Skeletal muscle satellite cell (primary cell): ENCODE measurements at regions not wholly inside any gene's neighbourhood (a gene's known extent, or its start where the extent isn't known, plus 50 kb on each side); places are given as distances from the start of the nearest gene placed in this dataset.

Source experiments
- H3K27me3 ChIP-seq: 2 replicates; pipeline ENCODE4 v1.7.0; 2013; ENCODE audit warnings: low read length; ENCODE audit not compliant: control insufficient read depth, insufficient read depth
- H3K36me3 ChIP-seq: 2 replicates; pipeline ENCODE4 v1.7.0; 2013; ENCODE audit warnings: mild to moderate bottlenecking, control low read depth, low read length; ENCODE audit not compliant: insufficient read depth
- H3K4me1 ChIP-seq: 2 replicates; pipeline ENCODE4 v1.7.0; 2013; ENCODE audit warnings: low read length; ENCODE audit not compliant: control insufficient read depth, insufficient read depth
- H3K4me2 ChIP-seq: 2 replicates; pipeline ENCODE4 v1.7.0; 2013; ENCODE audit warnings: mild to moderate bottlenecking, low read length
- H3K4me3 ChIP-seq: 2 replicates; pipeline ENCODE4 v1.7.0; 2013; ENCODE audit warnings: low read length
- H3K9ac ChIP-seq: 2 replicates; pipeline ENCODE4 v1.7.0; 2013; ENCODE audit warnings: mild to moderate bottlenecking, low read depth, low read length, moderate library complexity
- H3K9me3 ChIP-seq: replicated peaks from 2 replicates; pipeline ENCODE4 v1.7.0; 2013; ENCODE audit warnings: mild to moderate bottlenecking, control low read depth, low read length

GRCh38 chr2:65691816-65692215, 259.4 kb upstream of the SPRED2 start:
- no peaks in the 10 kb centered on the region for H3K36me3 ChIP-seq
- H3K9ac ChIP-seq = no peak overlapping the region
- H3K4me1 ChIP-seq = no peaks in the 10 kb centered on the region
- peaks cover 21% of the 10 kb centered on the region for H3K27me3 ChIP-seq
- no peak overlapping the region for H3K4me2 ChIP-seq
- H3K4me3 ChIP-seq = no peak overlapping the region
- no peaks in the 10 kb centered on the region for H3K9me3 ChIP-seq

GRCh38 chr2:65688141-65688886, 255.9 kb upstream of the SPRED2 start:
- H3K27me3 ChIP-seq = peaks cover 21% of the 10 kb centered on the region
- H3K4me2 ChIP-seq = no peak overlapping the region

GRCh38 chr2:65687614-65688013, 255.2 kb upstream of the SPRED2 start:
- Histone ChIP-seq H3K27me3 (peaks cover 21% of the 10 kb centered on the region), H3K36me3 (no peaks in the 10 kb centered on the region), H3K9ac (no peak overlapping the region), H3K4me1 (no peaks in the 10 kb centered on the region), H3K9me3 (no peaks in the 10 kb centered on the region), H3K4me3 (no peak overlapping the region), H3K4me2 (no peak overlapping the region)

More at GRCh38 chr2:65688141-65688886, 255.9 kb upstream of the SPRED2 start:
- no peak overlapping the region for H3K4me3 ChIP-seq
- no peaks in the 10 kb centered on the region for H3K9me3 ChIP-seq
- H3K36me3 ChIP-seq = no peaks in the 10 kb centered on the region
- H3K4me1 ChIP-seq = no peaks in the 10 kb centered on the region
- H3K9ac ChIP-seq = no peak overlapping the region

GRCh38 chr2:65686928-65687521, 254.6 kb upstream of the SPRED2 start:
- Histone ChIP-seq H3K36me3 (no peaks in the 10 kb centered on the region), H3K4me1 (no peaks in the 10 kb centered on the region), H3K9ac (no peak overlapping the region), H3K4me3 (no peak overlapping the region), H3K9me3 (no peaks in the 10 kb centered on the region), H3K4me2 (no peak overlapping the region), H3K27me3 (peaks cover 21% of the 10 kb centered on the region)

- no peak overlapping the region for H3K4me3 ChIP-seq
- H3K9ac ChIP-seq = no peak overlapping the region
- peaks cover 4% of the 10 kb centered on the region for H3K27me3 ChIP-seq
- no peak overlapping the region for H3K4me2 ChIP-seq
- no peaks in the 10 kb centered on the region for H3K9me3 ChIP-seq
- no peaks in the 10 kb centered on the region for H3K36me3 ChIP-seq
- no peaks in the 10 kb centered on the region for H3K4me1 ChIP-seq
These were observed 249.1 kb upstream of the SPRED2 start for GRCh38 chr2:65681503-65681902.

GRCh38 chr2:65678779-65679391, 246.5 kb upstream of the SPRED2 start:
- Histone ChIP-seq H3K36me3 (no peaks in the 10 kb centered on the region), H3K4me2 (no peak overlapping the region), H3K27me3 (peaks cover 4% of the 10 kb centered on the region), H3K9me3 (no peaks in the 10 kb centered on the region), H3K4me1 (no peaks in the 10 kb centered on the region), H3K9ac (no peak overlapping the region), H3K4me3 (no peak overlapping the region)

GRCh38 chr2:65675350-65675749, 243.0 kb upstream of the SPRED2 start:
- peaks cover 6% of the 10 kb centered on the region for H3K27me3 ChIP-seq
- no peak overlapping the region for H3K4me3 ChIP-seq
- no peak overlapping the region for H3K4me2 ChIP-seq
- H3K36me3 ChIP-seq = no peaks in the 10 kb centered on the region
- no peaks in the 10 kb centered on the region for H3K9me3 ChIP-seq
- no peaks in the 10 kb centered on the region for H3K4me1 ChIP-seq
- H3K9ac ChIP-seq = no peak overlapping the region

GRCh38 chr2:65671670-65672242, 239.4 kb upstream of the SPRED2 start:
- H3K36me3 ChIP-seq = no peaks in the 10 kb centered on the region
- peaks cover 6% of the 10 kb centered on the region for H3K27me3 ChIP-seq
- no peaks in the 10 kb centered on the region for H3K4me1 ChIP-seq
- no peak overlapping the region for H3K4me2 ChIP-seq
- H3K9ac ChIP-seq = no peak overlapping the region
- H3K4me3 ChIP-seq = no peak overlapping the region
- no peaks in the 10 kb centered on the region for H3K9me3 ChIP-seq

GRCh38 chr2:65669574-65669973, 237.2 kb upstream of the SPRED2 start:
- Histone ChIP-seq H3K27me3 (peaks cover 6% of the 10 kb centered on the region), H3K4me2 (no peak overlapping the region), H3K9ac (no peak overlapping the region), H3K9me3 (no peaks in the 10 kb centered on the region), H3K4me3 (no peak overlapping the region), H3K4me1 (peaks cover 5% of the 10 kb centered on the region), H3K36me3 (no peaks in the 10 kb centered on the region)

- Histone ChIP-seq H3K4me1 (peaks cover 5% of the 10 kb centered on the region), H3K4me3 (no peak overlapping the region), H3K4me2 (no peak overlapping the region), H3K36me3 (no peaks in the 10 kb centered on the region), H3K9ac (no peak overlapping the region), H3K27me3 (peaks cover 6% of the 10 kb centered on the region), H3K9me3 (no peaks in the 10 kb centered on the region)
These were observed 236.3 kb upstream of the SPRED2 start for GRCh38 chr2:65668744-65669143.

GRCh38 chr2:65666156-65666725, 233.8 kb upstream of the SPRED2 start:
- Histone ChIP-seq H3K4me1 (peaks cover 14% of the 10 kb centered on the region), H3K9me3 (no peaks in the 10 kb centered on the region), H3K9ac (no peak overlapping the region), H3K36me3 (no peaks in the 10 kb centered on the region), H3K4me3 (no peak overlapping the region), H3K4me2 (no peak overlapping the region), H3K27me3 (peaks cover 6% of the 10 kb centered on the region)
